Liver (tissue), 8 donors: ENCODE measurements at regions not wholly inside any gene's neighbourhood (a gene's known extent, or its start where the extent isn't known, plus 50 kb on each side); places are given as distances from the start of the nearest gene placed in this dataset.
"Not testable (repeated sequence)": the region's sequence is repeated elsewhere in the genome, so short reads cannot be mapped to it uniquely, and the experiment has no call there.

Source experiments
- DNase-seq: peaks from one replicate; pipeline ENCODE4 v3.0.0-alpha.2; 2017; ENCODE audit warnings: low spot score
- H3K27ac ChIP-seq, 2 donors: one replicate each; pipeline ENCODE4 v1.7.0; 2013; ENCODE audit warnings: inconsistent platforms in 2 of 2, low read length in 2 of 2, control low read depth in 1 of 2, low read depth in 1 of 2, mild to moderate bottlenecking in 1 of 2
- H3K27me3 ChIP-seq, 4 donors: one replicate each; pipeline versions ENCODE4 v1.6.1 to v1.7.0; 2013; ENCODE audit warnings: low read length in 3 of 4, inconsistent platforms in 1 of 4, mild to moderate bottlenecking in 1 of 4, moderate library complexity in 1 of 4; ENCODE audit not compliant: control insufficient read depth in 4 of 4, insufficient read depth in 4 of 4
- H3K36me3 ChIP-seq, 4 donors: one replicate each; pipeline versions ENCODE4 v1.6.1 to v1.7.0; 2013; ENCODE audit warnings: low read length in 3 of 4, mild to moderate bottlenecking in 3 of 4, low read depth in 1 of 4, moderate library complexity in 1 of 4; ENCODE audit not compliant: control insufficient read depth in 4 of 4, insufficient read depth in 3 of 4
- H3K4me1 ChIP-seq, 4 donors: one replicate each; pipeline versions ENCODE4 v1.6.1 to v1.7.0; 2013; ENCODE audit warnings: low read length in 3 of 4, mild to moderate bottlenecking in 3 of 4, moderate library complexity in 1 of 4; ENCODE audit not compliant: control insufficient read depth in 4 of 4, insufficient read depth in 4 of 4
- H3K4me3 ChIP-seq, 3 donors: one replicate each; pipeline versions ENCODE4 v1.6.1 to v1.7.0; 2013; ENCODE audit warnings: low read length in 3 of 3, control low read depth in 1 of 3, low read depth in 1 of 3, mild to moderate bottlenecking in 1 of 3
- H3K9ac ChIP-seq, 2 donors: one replicate each; pipeline ENCODE4 v1.7.0; 2013; ENCODE audit warnings: low read length in 2 of 2, mild to moderate bottlenecking in 2 of 2, moderate library complexity in 2 of 2, control low read depth in 1 of 2, low read depth in 1 of 2
- H3K9me3 ChIP-seq, 4 donors: one replicate each; pipeline versions ENCODE4 v1.6.1 to v1.7.0; 2013; ENCODE audit warnings: low read length in 3 of 4; ENCODE audit not compliant: control insufficient read depth in 4 of 4
- EGR1 ChIP-seq, 2 donors: IDR thresholded peaks; 2 replicates each; pipeline ENCODE4 v1.6.1; 2016 to 2018; ENCODE audit warnings: antibody characterized with exemption in 2 of 2, low read depth in 2 of 2
- FOXA2 ChIP-seq: IDR thresholded peaks from 2 replicates; pipeline ENCODE4 v1.6.1; 2016; ENCODE audit warnings: antibody characterized with exemption
- GABPA ChIP-seq, 2 donors: IDR thresholded peaks in 1 of 2; conservative IDR thresholded peaks in 1 of 2; 2 replicates each; pipeline ENCODE4 v1.6.1; 2016; ENCODE audit warnings: antibody characterized with exemption in 2 of 2, mild to moderate bottlenecking in 1 of 2, moderate library complexity in 1 of 2
- HNF4A ChIP-seq, 2 donors: conservative IDR thresholded peaks; 2 replicates each; pipeline ENCODE4 v1.6.1; 2016; ENCODE audit warnings: antibody characterized with exemption in 2 of 2, mild to moderate bottlenecking in 2 of 2
- HNF4G ChIP-seq: IDR thresholded peaks from 2 replicates; pipeline ENCODE4 v1.6.1; 2016; ENCODE audit warnings: antibody characterized with exemption
- JUND ChIP-seq, 2 donors: IDR thresholded peaks; 2 replicates each; pipeline ENCODE4 v1.6.1; 2016; ENCODE audit warnings: antibody characterized with exemption in 2 of 2
- RAD21 ChIP-seq, 2 donors: IDR thresholded peaks; 2 replicates each; pipeline ENCODE4 v1.6.1; 2016; ENCODE audit warnings: antibody characterized with exemption in 2 of 2, mild to moderate bottlenecking in 2 of 2
- SP1 ChIP-seq: IDR thresholded peaks from 2 replicates; pipeline ENCODE4 v1.6.1; 2018; ENCODE audit warnings: antibody characterized with exemption, mild to moderate bottlenecking
- ZBTB33 ChIP-seq: IDR thresholded peaks from 2 replicates; pipeline ENCODE4 v1.6.1; 2016; ENCODE audit warnings: antibody characterized with exemption
- WGBS: extraction: QIAGEN DNeasy Blood & Tissue Kit; methylation state at CpG from one replicate; pipeline ENCODE4 v1.1.7; 2013; 5-methylcytosine and 5-hydroxymethylcytosine counted together
- TF ChIP-seq, protein P1 (sequence below): IDR thresholded peaks from 2 replicates; pipeline ENCODE4 v1.6.1; 2016; ENCODE audit warnings: antibody characterized with exemption
- TF ChIP-seq, protein P2 (sequence below): IDR thresholded peaks from 2 replicates; pipeline ENCODE4 v1.6.1; 2016; ENCODE audit warnings: antibody characterized with exemption, mild to moderate bottlenecking
- TF ChIP-seq, protein P3 (sequence below): fragments of 150-350 bp; IDR thresholded peaks from 2 replicates; pipeline ENCODE4 v1.5.1; 2017; ENCODE audit warnings: improper control_type of control experiment, low read depth, low read length; ENCODE audit not compliant: missing input control
- TF ChIP-seq, protein P4 (sequence below): IDR thresholded peaks from 2 replicates; pipeline ENCODE4 v1.6.1; 2016; ENCODE audit warnings: antibody characterized with exemption
- donor health status: healthy.
- donor health status: healthy.
- donor health status: healthy.
- donor health status: healthy.
- donor health status: healthy.

- no peaks in the 10 kb centered on the region for H3K36me3 ChIP-seq
- 91% methylated on average over 3 of the region's 3 CpGs for WGBS
- peaks cover 0 to 3% (median 0%) of the 10 kb centered on the region in 4 donors for H3K9me3 ChIP-seq
- H3K4me1 ChIP-seq = no peaks in the 10 kb centered on the region
- no peaks in the 10 kb centered on the region for H3K27me3 ChIP-seq
- H3K4me3 ChIP-seq = no peak overlapping the region
- H3K27ac ChIP-seq = no peak overlapping the region
- no peak for DNase-seq
- no peak overlapping the region for H3K9ac ChIP-seq
- TF ChIP-seq GABPA (IDR thresholded peaks at IDR 0.05 in 1 of 2, conservative IDR thresholded peaks at IDR 0.05 in 1 of 2) = no peak
- TF ChIP-seq, protein P1, sequence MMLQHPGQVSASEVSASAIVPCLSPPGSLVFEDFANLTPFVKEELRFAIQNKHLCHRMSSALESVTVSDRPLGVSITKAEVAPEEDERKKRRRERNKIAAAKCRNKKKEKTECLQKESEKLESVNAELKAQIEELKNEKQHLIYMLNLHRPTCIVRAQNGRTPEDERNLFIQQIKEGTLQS = no peak
- TF ChIP-seq, protein P2, sequence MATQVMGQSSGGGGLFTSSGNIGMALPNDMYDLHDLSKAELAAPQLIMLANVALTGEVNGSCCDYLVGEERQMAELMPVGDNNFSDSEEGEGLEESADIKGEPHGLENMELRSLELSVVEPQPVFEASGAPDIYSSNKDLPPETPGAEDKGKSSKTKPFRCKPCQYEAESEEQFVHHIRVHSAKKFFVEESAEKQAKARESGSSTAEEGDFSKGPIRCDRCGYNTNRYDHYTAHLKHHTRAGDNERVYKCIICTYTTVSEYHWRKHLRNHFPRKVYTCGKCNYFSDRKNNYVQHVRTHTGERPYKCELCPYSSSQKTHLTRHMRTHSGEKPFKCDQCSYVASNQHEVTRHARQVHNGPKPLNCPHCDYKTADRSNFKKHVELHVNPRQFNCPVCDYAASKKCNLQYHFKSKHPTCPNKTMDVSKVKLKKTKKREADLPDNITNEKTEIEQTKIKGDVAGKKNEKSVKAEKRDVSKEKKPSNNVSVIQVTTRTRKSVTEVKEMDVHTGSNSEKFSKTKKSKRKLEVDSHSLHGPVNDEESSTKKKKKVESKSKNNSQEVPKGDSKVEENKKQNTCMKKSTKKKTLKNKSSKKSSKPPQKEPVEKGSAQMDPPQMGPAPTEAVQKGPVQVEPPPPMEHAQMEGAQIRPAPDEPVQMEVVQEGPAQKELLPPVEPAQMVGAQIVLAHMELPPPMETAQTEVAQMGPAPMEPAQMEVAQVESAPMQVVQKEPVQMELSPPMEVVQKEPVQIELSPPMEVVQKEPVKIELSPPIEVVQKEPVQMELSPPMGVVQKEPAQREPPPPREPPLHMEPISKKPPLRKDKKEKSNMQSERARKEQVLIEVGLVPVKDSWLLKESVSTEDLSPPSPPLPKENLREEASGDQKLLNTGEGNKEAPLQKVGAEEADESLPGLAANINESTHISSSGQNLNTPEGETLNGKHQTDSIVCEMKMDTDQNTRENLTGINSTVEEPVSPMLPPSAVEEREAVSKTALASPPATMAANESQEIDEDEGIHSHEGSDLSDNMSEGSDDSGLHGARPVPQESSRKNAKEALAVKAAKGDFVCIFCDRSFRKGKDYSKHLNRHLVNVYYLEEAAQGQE = no peak
- TF ChIP-seq, protein P3, sequence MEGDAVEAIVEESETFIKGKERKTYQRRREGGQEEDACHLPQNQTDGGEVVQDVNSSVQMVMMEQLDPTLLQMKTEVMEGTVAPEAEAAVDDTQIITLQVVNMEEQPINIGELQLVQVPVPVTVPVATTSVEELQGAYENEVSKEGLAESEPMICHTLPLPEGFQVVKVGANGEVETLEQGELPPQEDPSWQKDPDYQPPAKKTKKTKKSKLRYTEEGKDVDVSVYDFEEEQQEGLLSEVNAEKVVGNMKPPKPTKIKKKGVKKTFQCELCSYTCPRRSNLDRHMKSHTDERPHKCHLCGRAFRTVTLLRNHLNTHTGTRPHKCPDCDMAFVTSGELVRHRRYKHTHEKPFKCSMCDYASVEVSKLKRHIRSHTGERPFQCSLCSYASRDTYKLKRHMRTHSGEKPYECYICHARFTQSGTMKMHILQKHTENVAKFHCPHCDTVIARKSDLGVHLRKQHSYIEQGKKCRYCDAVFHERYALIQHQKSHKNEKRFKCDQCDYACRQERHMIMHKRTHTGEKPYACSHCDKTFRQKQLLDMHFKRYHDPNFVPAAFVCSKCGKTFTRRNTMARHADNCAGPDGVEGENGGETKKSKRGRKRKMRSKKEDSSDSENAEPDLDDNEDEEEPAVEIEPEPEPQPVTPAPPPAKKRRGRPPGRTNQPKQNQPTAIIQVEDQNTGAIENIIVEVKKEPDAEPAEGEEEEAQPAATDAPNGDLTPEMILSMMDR = no peak
- TF ChIP-seq FOXA2 = no peak
- no peak for TF ChIP-seq ZBTB33
- TF ChIP-seq, protein P4, sequence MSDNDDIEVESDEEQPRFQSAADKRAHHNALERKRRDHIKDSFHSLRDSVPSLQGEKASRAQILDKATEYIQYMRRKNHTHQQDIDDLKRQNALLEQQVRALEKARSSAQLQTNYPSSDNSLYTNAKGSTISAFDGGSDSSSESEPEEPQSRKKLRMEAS = no peak
- TF ChIP-seq JUND (IDR thresholded peaks at IDR 0.05) = no peak
- TF ChIP-seq SP1 = no peak
- no peak for TF ChIP-seq HNF4A (conservative IDR thresholded peaks at IDR 0.05)
- no peak for TF ChIP-seq EGR1 (IDR thresholded peaks at IDR 0.05; ENCODE audit: low read depth in 2 of 2)
- no peak for TF ChIP-seq RAD21 (IDR thresholded peaks at IDR 0.05)
- no peak for TF ChIP-seq HNF4G
Observed at GRCh38 chr5:56755036-56755555, 60.3 kb upstream of the MAP3K1 start.

GRCh38 chr5:56753588-56753987 lies 61.8 kb upstream of the MAP3K1 start:
- H3K27ac ChIP-seq, H3K4me1 ChIP-seq, H3K4me3 ChIP-seq, H3K27me3 ChIP-seq, DNase-seq, H3K9me3 ChIP-seq, H3K9ac ChIP-seq, H3K36me3 ChIP-seq: not testable (repeated sequence)
- 91% methylated on average over 5 of the region's 5 CpGs for WGBS
